ENCODE measurements at regions not wholly inside any gene's neighbourhood (a gene's known extent, or its start where the extent isn't known, plus 50 kb on each side); places are given as distances from the start of the nearest gene placed in this dataset.

- Histone ChIP-seq H3K27ac (no peak overlapping the region), H3K9me3 (no peaks in the 10 kb centered on the region), H3K36me3 (no peaks in the 10 kb centered on the region), H3K4me3 (no peak overlapping the region), H3K27me3 (peaks cover 0 to 4% (median 0%) of the 10 kb centered on the region in 4 donors), H3K4me1 (no peaks in the 10 kb centered on the region)
- intact Hi-C loops (cut with DNase I), result no loop called here
- WGBS, 2 donors, result 80 to 100% methylated on average over 1 of the region's 1 CpG
- no peak for TF ChIP-seq CTCF (IDR thresholded peaks at IDR 0.05)
- TF ChIP-seq POLR2A (IDR thresholded peaks at IDR 0.05), result no peak
- no peak for DNase-seq
Observed at GRCh38 chr21:38668067-38668466, 137.7 kb upstream of the ETS2 start.

GRCh38 chr21:38668541-38668940, 137.2 kb upstream of the ETS2 start:
- peaks cover 0 to 4% (median 0%) of the 10 kb centered on the region in 4 donors for H3K27me3 ChIP-seq
- H3K4me3 ChIP-seq, result no peak overlapping the region
- no peak for DNase-seq
- no peak overlapping the region for H3K27ac ChIP-seq
- H3K4me1 ChIP-seq, result no peaks in the 10 kb centered on the region
- WGBS, 2 donors, result 64 to 100% methylated on average over 2 to 6 of the region's 6 CpGs
- H3K9me3 ChIP-seq, result no peaks in the 10 kb centered on the region
- TF ChIP-seq POLR2A (IDR thresholded peaks at IDR 0.05), result no peak
- no peak for TF ChIP-seq CTCF (IDR thresholded peaks at IDR 0.05)
- no peaks in the 10 kb centered on the region for H3K36me3 ChIP-seq
- intact Hi-C loops (cut with DNase I), result no loop called here

GRCh38 chr21:38669186-38669585, 136.5 kb upstream of the ETS2 start:
- Histone ChIP-seq H3K4me1 (no peaks in the 10 kb centered on the region), H3K36me3 (no peaks in the 10 kb centered on the region), H3K27ac (no peak overlapping the region), H3K9me3 (no peaks in the 10 kb centered on the region), H3K27me3 (peaks cover 0 to 3% (median 0%) of the 10 kb centered on the region in 4 donors), H3K4me3 (no peak overlapping the region)
- no peak for DNase-seq
- intact Hi-C loops (cut with DNase I), result no loop called here
- WGBS, 2 donors, result 78 to 80% methylated on average over 6 of the region's 6 CpGs
- TF ChIP-seq CTCF (IDR thresholded peaks at IDR 0.05) (peak in 5 of 6 experiments; percentile 15 to 59 (median 34)), POLR2A (IDR thresholded peaks at IDR 0.05) (no peak)

DNA sequence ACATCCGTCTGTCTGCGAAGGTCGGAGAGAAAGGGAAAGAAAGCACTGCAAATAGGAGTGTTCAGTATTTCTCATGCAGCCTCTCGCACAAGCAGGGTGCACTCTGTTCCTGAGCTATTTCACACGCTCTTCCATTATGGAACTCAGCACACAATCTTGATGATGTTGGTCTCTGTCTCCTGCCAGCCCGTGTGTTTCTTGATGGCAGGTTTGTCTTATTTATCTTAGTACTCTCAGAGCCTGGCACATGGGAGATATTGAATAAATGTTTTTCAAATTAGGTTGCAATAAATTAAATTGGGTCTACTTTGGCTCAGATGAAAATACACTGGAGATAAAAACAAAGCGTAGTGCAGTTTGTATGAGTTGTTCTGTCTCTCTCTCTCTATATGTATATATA, 134.9 kb upstream of the ETS2 start:
- no peaks in the 10 kb centered on the region for H3K4me1 ChIP-seq
- no peak overlapping the region for H3K4me3 ChIP-seq
- no peak for DNase-seq
- H3K36me3 ChIP-seq, result no peaks in the 10 kb centered on the region
- no peak overlapping the region for H3K27ac ChIP-seq
- 86 to 89% methylated on average over 7 of the region's 7 CpGs for WGBS, 2 donors
- H3K27me3 ChIP-seq, result peaks cover 0 to 5% (median 0%) of the 10 kb centered on the region in 4 donors
- intact Hi-C loops (cut with DNase I), result no loop called here
- TF ChIP-seq CTCF (IDR thresholded peaks at IDR 0.05) (no peak), POLR2A (IDR thresholded peaks at IDR 0.05) (no peak)
- H3K9me3 ChIP-seq, result no peaks in the 10 kb centered on the region

GRCh38 chr21:38671773-38672172, 134.0 kb upstream of the ETS2 start:
- 52 to 54% methylated on average over 6 of the region's 6 CpGs for WGBS, 2 donors
- Histone ChIP-seq H3K9me3 (no peaks in the 10 kb centered on the region), H3K27ac (no peak overlapping the region)

More at GRCh38 chr21:38671773-38672172, 134.0 kb upstream of the ETS2 start:
- H3K4me1 ChIP-seq, result no peaks in the 10 kb centered on the region
- peaks cover 0 to 14% (median 0%) of the 10 kb centered on the region in 4 donors for H3K27me3 ChIP-seq
- TF ChIP-seq CTCF (IDR thresholded peaks at IDR 0.05), result no peak
- intact Hi-C loops (cut with DNase I), result no loop called here
- H3K4me3 ChIP-seq, result no peak overlapping the region
- no peak for DNase-seq
- H3K36me3 ChIP-seq, result no peaks in the 10 kb centered on the region
